SHP77 (cell line): ENCODE measurements at regions not wholly inside any gene's neighbourhood (a gene's known extent, or its start where the extent isn't known, plus 50 kb on each side); places are given as distances from the start of the nearest gene placed in this dataset.

Source experiments
- DNase-seq, 2 experiments: peaks; one replicate each; lab custom pipeline; 2025; lab: John Stamatoyannopoulos, UW

DNA sequence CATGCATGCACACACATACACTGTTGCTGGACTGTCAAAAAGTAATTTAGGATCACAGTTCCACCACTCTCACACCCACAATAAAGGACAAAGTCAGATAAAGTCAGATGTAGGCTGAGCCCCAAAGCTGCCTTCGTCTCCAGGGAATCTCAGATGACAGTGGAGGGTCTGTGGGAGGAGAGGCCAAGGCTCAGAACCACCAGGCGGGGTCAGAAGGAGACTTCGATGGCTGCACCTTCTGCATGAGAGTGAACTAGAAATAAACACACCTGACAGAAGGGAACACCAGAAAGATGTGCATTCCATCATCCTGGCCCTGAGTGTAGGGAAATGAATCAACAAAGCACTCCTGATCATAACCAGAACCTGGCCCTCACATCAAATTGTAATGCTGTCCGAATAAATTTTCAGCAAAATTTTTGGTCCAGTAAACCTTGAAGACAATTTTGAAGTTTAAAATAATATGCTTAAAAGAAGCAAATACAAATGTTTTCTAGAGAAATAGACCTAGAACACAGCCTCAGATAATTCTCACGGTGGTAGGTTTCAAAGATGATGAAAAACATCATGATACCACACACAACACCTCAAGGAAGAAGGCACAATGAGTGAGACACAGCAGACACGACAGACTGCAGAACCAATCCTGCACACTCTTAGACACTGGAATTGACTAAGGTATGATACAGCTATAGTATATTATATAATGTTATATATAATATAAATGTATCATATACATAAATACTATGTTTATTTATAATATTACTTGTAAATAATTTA lies 269.8 kb upstream of the KLF6 start:
- DNase-seq = no peak

DNA sequence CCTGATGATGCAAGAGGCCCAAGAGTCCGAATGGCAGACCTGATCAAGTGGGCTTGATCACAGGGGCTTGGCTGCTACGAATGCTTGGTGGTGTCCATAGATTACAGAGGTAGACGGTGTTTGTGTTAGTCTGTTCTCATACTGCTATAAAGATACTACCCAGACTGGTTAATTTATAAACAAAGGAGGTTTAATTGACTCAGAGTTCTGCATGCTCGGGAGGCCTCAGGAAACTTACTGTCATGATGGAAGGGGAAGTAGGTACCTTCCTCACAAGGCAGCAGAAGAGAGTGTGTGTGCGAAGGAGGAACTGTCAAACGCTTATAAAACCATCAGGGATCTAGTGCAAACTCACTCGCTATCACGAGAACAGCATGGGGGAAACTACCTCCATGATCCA lies 268.9 kb upstream of the KLF6 start:
- no peak for DNase-seq

DNA sequence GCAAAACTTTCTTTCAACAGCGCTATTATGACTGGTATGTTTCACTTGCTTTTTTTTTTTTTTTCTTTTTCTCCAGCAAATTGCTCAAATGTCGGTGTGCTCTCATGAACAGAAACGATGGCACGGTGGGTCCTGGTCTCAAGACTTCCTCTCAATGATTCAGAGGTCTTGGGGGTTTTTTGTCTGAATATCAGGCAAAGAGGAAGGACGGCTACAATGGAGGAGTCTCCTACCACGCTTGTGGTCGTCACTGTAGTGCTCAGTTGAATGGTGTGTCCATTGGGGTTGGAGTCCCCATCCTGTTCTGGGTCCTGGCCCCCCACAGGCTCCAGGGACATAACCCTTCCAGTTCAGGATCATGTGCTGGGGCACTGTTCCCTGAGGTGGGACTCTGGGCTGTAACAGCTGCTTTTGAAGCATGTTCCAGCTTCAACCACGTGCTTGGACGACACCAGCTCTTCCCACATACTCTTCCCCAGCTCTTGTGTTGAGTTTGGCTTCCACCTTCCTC lies 266.7 kb upstream of the KLF6 start:
- DNase-seq = no peak

DNA sequence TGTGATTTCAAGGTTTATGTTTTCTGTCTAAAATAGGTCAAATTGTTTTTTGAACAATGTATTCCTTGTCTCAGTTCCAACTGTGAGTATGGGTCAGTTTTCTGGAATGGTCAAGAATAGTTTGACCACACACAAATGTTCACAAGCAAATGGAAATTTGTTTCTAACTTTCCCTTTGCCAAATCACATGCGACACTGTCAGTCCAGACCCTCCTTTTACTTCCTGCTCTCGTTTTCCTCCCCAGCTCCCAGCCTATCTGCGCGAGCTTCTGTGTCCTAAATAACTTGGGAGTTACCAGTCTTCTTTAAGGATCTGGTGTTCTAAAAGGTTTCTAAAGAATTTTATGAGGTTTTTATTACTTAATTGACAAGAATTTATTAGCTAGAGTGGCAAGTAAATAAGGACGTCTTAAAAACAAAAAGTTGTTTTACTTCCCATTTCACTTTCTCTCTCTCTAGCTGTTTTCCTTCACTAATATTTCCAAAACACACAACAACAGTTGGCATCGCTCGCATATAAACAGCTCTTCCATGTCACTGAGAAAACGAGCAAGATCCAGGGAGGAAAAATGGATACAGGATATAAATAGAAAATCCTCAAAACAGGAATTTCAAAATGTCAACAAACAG lies 266.1 kb upstream of the KLF6 start:
- no peak for DNase-seq

DNA sequence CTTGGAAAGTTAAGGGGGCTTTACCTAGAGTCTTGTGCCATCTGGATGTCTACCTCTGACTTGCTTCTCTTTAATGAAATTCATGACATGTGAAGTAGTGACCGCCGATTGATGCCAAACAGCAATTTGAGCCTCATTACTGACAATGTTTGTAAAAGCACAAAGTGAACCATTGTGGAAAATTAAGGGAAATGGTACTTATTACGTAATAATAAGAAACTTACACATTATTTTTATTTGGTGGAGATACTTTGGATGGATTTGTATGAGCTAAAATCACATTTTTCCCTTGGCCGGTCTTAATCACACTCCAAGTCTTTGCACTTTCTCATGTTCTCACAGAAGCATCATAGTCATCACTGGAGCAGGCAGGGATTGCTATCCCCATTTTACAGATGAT lies 265.1 kb upstream of the KLF6 start:
- DNase-seq = no peak

DNA sequence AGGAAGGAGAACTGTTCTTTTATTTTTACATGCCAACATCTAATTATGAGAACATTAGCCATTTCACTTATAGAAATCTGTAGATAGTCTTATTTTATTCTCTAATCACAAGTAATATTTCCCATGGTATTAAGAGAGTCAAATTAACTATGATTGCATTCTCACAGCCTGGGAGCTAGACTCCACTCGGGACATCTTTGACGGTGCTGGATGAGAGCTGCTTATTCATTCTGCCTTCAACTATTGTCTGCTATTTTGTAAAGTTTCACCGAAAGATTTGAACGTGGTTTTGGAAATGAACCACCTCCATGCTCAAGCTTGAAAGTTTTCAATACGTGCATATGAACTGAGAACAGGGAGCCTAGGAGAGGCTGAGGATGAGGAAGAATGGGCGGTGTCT lies 264.3 kb upstream of the KLF6 start:
- DNase-seq = no peak

DNA sequence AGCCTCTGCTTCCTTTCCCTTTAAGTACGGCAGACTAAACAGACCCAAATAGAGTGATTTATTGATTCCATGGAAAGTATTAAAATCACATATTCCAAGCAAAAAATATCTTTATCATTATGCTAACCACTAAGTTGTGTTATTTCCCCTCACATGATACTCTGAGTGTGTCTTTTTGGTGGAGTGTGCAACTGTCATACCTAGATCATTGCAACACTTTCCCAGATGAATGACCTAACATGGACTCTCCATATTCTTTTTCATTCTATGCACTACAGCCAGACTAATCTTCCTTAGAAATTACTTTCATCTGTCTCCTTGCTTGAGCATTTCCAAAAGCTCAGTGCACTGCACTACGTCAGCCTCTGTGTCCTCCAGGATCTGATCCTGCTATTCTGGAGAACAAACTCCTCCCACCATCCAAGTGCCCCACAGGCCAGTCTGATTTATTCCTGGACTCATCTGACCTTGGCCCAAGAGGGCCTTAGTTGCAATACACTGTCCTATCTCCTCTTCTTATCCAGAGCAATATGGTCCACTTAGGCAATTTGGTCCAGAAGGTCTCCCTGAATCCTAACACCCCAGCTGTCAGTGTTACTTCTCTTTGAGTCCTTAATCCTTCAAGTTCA lies 263.3 kb upstream of the KLF6 start:
- DNase-seq = no peak

DNA sequence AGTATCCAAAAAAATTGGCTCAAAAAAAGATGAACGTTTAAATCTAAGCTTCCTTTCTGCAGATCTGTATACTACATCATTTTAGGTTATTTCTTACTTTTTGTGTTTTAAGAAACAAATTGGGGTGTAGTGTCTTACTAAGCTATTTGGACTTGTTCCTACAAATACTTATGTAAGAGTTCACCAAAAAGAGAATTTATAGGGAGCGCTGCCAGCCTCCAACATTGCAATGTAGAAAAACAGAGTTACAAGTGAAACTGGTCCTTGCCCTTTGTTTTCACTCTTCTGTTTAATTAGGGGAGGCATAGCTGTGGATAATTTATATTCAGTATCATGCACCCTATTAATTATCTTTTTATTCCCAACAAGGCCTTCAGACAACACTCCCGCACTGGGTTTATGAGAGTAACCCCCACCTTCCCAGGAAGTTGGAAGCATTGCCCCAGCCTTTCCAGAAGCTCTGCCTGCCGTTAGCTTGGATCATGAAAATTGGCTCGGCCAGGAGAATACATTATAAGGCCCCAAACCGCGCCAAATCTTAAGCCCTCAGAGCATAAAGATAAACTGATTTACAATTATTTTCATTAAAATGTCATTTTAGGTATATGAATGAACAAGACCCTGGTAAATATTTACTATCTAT lies 261.8 kb upstream of the KLF6 start:
- no peak for DNase-seq

DNA sequence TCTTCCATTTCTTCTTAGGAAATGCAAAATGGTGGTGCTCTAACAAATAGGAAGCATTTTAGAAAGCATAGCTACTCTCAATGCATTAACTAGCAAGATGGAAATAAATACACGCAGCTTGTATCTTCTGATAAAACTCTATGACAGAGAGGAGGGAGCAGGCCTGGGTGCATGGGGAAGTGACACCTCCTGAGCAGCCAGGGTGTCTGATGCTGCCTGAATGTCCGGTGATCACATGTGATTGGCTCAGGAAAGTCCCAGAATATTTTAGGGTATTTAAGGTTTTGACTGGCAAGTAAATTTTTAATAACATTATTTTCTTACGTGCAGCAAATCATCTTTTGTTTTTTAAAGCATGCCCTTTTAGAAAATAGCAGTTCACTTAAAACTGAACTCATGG lies 261.0 kb upstream of the KLF6 start:
- no peak for DNase-seq

DNA sequence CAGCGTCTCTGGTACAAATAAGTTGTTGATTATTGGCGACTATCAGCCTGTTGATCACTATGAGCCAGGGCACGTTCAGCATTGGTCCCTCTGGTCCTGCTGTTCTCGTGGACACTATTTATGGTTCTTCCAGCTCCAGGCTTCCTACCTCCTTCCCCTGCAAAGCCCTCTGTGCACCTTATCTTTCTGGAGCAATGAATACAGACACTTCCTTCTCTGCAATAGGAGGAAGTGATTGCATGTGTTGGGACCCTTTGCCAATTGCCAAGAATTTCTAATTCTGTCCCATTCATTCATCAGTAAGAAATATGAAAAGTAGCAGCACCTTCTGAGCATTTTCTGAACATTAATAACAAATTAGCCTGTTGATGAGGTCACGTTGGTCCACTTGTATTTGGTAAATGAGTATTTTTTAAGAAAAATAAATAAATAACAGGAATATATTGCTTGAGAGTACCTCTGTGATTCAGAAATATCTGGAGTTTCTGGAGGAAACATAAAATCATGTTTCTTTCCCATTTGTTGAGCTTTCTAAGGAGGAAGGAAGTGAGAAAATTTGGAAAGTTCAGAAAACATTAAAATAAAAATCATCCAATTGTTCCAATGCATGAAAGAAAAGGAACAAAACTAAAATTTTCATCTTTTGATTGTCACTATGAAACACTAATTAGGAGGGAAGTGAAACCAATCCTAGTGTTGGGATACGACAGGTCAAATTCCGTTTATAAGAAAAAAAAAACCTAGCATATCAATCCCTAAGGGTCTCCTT lies 259.1 kb upstream of the KLF6 start:
- DNase-seq = no peak

DNA sequence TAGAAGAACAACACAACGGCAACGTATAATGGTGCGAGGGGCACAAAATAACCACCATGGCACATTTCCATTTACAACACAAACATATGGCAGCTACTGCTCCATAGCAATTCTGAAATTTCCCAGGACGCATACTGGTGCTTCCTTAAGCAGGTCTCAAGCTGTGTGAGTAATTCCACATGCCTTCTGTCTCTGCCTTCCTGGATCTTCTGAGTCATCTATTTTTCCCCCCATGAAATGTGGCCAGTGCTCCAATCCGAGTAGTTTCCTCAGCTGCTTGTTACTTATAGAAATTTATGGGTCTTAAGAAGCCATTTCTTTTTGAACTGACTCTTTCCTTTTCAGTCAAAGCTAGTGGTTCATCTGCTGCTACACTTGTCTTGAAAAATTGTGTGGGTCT lies 256.6 kb upstream of the KLF6 start:
- DNase-seq = no peak

DNA sequence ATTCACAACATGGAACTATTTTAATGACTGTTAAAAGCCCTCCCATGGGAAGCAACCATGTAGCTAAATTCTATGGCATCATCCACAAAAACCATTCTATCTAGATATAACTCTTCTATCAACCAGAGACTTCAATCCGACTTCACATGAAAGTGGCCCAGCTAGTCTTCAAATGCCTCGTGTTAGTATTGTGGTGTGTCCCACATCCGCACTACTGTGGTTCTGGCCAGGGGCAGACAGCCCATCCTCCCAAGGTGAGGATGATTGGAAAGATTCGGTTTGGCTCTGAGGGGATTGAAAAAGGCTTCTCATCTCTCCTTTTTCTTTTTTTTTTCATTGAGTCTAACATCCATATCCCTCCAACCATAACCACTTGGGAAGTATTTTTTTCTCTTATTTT lies 253.0 kb upstream of the KLF6 start:
- no peak for DNase-seq

DNA sequence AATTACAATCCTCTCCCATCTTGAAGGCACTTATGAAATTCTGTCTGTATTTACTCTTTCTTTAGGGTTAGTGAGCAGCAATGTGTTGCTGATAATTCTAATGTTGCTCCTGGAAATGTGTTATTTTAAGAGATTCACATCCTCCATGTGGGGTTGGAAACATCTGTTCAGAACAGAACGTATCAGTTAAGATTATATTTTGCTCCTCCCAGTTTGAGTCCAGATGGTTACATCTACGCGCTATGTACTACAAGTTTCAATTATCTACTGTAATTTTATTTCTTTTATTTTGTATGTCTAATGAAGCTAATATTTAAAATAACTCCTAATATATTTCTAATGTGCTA lies 250.6 kb upstream of the KLF6 start:
- DNase-seq = no peak

DNA sequence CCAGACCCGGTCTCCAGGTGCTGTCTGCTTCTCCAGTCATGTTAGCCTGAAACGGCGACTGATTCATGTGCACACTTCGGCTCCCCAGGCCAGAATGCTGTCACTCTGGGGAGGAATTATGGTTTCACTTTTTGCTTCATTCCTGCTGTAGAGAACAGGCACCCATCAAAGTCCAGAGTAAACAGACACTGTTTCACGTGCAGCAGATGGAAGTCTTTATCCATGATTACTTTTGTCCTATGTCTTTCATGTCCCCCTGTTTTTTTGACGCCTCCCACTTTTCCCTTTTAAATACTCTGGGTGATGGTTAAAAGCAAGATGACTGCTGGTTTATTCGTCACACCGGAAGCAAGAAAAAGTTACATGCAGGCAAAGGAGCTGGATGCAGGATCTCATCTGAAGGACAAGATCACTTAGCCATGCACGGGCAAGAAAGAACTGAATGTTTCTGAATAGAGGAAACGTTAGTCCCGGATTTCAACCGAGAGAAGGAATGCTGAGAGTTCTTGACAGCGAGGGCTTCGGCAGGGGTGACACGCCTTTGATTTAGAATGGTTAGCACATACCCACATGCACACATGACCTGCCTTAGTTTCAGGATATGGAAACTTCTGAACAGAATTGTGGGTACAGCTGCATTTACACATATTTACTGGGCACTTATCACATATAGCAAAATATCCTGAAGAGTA lies 250.0 kb upstream of the KLF6 start:
- DNase-seq = no peak

DNA sequence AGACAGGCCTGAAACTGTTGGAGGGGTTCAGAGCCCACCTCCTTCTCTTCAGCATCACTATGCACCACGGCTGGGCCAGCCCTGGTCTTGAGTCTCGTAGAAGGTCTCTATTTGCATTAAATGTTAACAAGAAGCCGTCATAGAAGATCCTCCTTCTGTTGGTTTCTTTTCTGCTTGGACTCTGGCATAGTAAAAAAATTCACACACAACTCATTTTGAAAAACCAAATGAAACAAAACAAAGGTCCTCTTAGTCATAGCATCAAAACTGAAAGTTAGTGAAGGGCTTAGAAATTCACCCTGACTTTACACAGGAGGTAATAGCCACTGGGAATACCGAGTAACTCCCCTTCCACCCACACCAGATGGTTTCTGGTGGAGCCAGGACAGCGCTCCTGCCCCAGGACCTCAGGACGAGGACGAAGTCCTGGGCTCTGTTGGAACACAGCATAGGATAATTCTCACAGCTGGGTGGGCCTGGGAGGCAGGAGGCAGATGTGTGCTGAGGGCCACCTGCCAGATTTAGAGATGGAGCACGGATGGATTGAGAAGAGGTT lies 248.4 kb upstream of the KLF6 start:
- DNase-seq = no peak

DNA sequence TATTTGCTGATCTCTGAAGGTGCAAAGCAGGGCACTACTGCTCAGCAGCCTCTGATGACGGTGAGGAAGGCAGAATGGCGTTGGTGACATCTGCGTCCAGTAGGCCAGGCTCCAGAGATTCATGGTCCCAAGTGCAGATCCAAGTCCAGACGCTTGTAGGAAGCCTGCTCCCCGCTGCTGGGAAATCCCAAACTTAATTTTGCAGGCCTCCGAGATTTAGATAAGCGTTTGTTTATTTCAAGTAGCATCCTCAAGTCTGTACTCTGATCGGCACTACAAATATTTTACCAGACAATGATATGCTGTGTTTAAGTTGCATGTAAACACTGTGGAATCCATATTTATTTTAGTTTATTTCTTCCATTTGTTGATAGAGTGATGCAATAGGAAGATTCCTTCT lies 244.9 kb upstream of the KLF6 start:
- DNase-seq = no peak

DNA sequence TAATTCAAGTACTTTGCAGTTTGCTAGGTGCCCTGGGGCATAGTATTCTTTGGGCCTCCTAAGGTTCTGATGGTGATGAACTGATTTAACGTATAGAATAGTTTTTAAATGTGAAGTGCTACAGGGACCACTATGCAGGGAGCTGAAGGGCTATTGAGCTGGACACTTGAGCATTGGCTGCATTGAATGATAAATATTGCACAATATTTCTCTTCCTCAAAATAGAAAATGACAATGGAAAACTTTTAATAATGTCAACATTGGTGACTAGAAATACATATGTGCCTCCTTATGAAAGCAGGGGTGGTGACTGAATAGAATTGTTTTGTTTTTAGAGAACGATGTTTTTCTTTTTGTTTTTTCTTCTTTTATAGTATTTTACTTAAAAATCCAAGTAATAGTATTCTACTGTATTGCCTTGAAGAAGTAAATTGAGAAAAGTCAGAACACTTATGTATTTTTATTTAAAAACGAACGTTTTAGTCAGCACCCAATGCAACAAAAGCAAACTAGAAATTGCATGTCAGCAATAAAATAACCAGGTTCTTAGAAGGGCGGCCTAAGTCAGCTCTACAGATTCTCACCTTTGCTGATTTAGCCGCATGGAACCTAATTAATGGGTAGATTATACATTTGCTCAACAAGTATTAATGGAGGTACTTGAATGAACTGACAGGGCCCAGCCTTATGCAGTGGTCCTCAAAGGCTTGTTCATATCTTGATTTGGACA lies 244.0 kb upstream of the KLF6 start:
- no peak for DNase-seq

DNA sequence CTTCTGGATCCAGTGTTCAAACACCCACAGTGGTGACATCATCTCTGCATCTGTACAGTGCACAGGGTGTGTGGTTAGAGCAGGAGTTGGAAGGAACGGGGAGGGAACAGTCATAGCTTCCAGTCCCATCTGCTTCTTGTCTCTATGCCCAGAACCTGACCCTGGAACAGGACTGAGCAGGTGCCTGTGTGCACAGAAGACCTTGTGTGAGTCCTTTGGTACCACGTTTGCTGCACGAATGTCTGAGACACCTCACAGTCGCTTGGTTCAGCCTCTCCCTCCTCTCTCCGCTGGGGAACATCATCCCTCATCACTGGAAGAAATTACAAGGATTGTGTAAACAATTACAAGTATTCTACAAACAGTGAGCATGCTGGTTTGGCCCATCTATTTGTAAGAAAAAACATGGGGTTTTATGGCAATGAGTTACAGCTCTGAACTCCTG lies 243.0 kb upstream of the KLF6 start:
- DNase-seq = no peak

DNA sequence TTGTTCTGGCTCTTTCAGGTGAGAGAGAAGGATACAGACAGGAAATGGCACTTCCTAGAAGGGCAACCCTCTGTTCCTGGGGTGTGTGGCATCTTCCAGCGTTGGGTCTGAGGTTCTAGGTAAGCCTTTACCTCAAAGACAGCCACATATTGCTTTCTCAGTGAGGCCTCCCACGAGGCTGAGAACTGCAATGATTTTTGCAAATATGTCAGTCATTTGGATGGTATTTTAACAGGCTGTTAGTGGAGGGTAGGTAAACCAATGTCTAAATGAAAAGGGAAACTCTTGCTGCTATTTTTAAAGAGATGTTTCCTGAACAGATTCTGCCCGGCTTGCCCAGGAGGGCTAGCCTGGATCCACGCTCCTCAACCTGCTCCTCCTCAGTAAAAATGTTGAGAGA lies 240.3 kb upstream of the KLF6 start:
- no peak for DNase-seq

DNA sequence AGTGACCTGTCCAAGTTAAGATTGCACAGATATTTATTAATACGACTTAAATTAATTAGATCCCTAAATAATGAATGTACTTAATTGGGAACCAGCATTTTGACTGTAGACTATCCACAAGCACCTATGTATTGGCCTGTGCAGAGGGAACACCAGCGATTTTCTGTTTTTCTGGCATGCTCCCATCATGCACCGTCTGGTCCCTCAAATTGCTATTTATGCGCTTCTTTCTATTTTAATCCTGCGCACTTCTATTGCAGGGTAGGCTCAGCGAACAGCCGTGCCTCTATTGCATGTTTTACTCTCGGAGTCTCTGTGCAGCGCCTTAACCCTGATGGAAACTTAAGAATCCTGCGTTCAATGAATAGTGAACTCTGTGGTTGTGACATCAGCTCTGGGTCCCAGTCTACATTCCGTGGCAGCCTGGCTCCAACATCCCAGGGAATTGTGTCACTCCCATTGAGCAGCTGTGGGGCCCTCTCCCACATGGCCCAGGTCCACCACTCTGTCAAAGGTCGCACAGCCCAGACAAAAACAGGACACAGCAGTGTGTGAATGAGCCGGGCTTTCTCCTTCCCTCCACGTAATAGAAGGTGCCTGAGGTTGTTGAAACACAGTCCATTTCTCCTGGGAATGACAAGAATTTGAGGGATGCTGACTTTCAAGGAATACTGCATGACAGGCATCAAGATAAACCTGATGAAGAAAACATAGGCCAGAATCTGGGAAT lies 239.7 kb upstream of the KLF6 start:
- DNase-seq = no peak
